Skeletal muscle satellite cell (primary cell): ENCODE measurements at regions not wholly inside any gene's neighbourhood (a gene's known extent, or its start where the extent isn't known, plus 50 kb on each side); places are given as distances from the start of the nearest gene placed in this dataset.

ENCODE experiments used
- H3K27me3 ChIP-seq: 2 replicates; pipeline ENCODE4 v1.7.0; 2013; ENCODE audit warnings: low read length; ENCODE audit not compliant: control insufficient read depth, insufficient read depth
- H3K36me3 ChIP-seq: 2 replicates; pipeline ENCODE4 v1.7.0; 2013; ENCODE audit warnings: mild to moderate bottlenecking, control low read depth, low read length; ENCODE audit not compliant: insufficient read depth
- H3K4me1 ChIP-seq: 2 replicates; pipeline ENCODE4 v1.7.0; 2013; ENCODE audit warnings: low read length; ENCODE audit not compliant: control insufficient read depth, insufficient read depth
- H3K4me2 ChIP-seq: 2 replicates; pipeline ENCODE4 v1.7.0; 2013; ENCODE audit warnings: mild to moderate bottlenecking, low read length
- H3K4me3 ChIP-seq: 2 replicates; pipeline ENCODE4 v1.7.0; 2013; ENCODE audit warnings: low read length
- H3K9ac ChIP-seq: 2 replicates; pipeline ENCODE4 v1.7.0; 2013; ENCODE audit warnings: mild to moderate bottlenecking, low read depth, low read length, moderate library complexity
- H3K9me3 ChIP-seq: replicated peaks from 2 replicates; pipeline ENCODE4 v1.7.0; 2013; ENCODE audit warnings: mild to moderate bottlenecking, control low read depth, low read length

DNA sequence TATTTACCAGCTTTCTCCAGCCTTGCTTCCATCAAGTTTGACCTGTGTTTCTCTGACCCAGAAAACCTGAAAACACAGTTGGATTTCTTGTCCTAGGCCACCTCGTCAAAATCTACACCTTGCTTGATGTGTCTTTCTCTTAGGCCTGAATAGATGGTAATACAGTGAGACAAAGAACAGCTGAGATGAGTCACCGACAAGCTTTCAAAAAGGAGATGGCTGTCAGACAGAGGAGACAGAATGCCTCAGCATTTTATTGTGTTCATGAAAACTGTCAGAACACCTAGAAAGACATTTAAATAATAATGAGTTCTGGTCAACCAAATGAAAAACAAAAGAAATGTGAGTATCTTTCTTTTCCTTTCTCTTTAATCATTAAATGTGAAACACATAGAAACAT, 119.7 kb upstream of the SORCS1 start:
- Histone ChIP-seq H3K27me3 (no peaks in the 10 kb centered on the region), H3K9ac (no peak overlapping the region), H3K4me1 (no peaks in the 10 kb centered on the region), H3K36me3 (no peaks in the 10 kb centered on the region), H3K4me2 (no peak overlapping the region), H3K4me3 (no peak overlapping the region), H3K9me3 (no peaks in the 10 kb centered on the region)

DNA sequence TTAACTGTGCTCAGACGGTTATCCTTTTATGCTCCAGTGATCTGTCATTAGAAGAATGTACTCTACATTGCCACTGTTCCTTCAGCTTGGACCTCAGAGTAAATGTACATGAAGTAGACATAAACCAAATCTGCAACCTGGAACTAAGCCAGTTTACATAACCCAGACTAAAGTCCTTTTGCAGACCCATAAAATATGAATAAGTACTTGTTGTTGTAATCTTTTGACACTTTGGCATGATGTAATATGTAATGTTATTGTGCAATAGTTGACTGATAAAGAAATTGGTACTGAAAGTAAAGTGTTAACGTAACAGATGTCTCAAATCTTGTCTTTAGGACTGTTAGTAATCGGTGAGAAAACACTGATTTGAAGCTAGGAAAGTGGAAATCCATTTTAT, 115.8 kb upstream of the SORCS1 start:
- Histone ChIP-seq H3K4me3 (no peak overlapping the region), H3K9ac (no peak overlapping the region), H3K4me1 (no peaks in the 10 kb centered on the region), H3K27me3 (no peaks in the 10 kb centered on the region), H3K4me2 (no peak overlapping the region), H3K36me3 (no peaks in the 10 kb centered on the region), H3K9me3 (no peaks in the 10 kb centered on the region)

DNA sequence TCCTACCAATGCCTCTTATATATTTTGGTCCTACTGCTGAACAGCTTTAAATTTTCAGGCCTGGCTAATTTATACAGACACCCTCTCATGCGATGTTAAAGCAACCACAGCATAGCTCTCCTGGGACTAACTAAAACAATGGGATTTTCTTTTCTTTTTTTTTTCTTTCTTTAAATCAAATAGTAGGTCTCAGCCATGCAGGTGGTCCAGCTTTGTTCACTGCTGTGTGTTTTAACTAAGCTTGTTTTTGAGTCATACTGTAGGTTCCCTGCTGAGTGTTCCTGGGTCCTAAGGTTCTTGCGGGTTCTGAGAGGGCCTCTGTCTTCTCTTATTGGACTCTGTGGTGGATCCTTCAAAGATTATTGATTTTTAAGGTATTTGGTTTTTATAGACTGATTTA, 113.1 kb upstream of the SORCS1 start:
- H3K4me1 ChIP-seq, result no peaks in the 10 kb centered on the region
- H3K4me3 ChIP-seq, result no peak overlapping the region
- H3K27me3 ChIP-seq, result no peaks in the 10 kb centered on the region
- no peaks in the 10 kb centered on the region for H3K36me3 ChIP-seq
- H3K4me2 ChIP-seq, result no peak overlapping the region
- no peaks in the 10 kb centered on the region for H3K9me3 ChIP-seq
- H3K9ac ChIP-seq, result no peak overlapping the region

DNA sequence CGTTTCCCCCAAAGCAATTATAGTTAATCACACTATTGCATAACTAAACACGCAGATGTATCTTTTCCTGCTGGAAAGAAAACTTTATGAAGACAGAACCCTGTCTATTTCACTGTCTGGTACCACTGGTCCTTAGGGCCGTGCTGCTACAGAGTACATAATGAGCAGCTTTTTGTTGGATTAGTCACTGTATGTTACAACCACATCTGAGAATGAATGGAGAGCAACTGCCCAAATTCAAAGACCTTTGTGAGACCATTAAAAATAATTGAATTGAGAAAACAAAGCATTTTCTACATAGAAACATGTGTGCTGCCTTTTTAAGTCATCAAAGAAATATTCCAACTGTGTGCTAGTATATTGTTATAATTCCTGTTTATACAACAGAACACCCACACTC, 111.3 kb upstream of the SORCS1 start:
- Histone ChIP-seq H3K9ac (no peak overlapping the region), H3K27me3 (no peaks in the 10 kb centered on the region), H3K4me1 (no peaks in the 10 kb centered on the region), H3K4me2 (peak overlapping the region; percentile 58), H3K4me3 (no peak overlapping the region), H3K9me3 (no peaks in the 10 kb centered on the region), H3K36me3 (no peaks in the 10 kb centered on the region)

DNA sequence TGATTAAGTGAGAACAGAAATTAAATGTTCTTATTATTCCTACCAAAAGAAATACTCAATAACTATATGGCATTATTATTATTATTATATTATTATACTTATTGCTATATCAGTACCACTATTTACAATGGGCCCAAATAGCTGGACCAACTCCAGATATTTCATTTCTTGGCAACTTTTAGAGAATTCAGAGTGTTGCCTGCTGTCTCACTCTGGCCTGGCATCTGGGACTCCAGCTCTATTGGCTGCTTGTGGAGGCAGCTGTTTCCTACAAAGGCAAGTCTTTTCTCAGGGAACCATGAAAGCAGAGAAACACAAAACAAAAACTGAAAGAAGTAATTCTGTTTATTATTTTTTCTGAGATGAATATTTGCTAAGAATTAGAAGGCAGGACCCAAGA, 105.1 kb upstream of the SORCS1 start:
- H3K36me3 ChIP-seq, result no peaks in the 10 kb centered on the region
- H3K4me3 ChIP-seq, result no peak overlapping the region
- no peaks in the 10 kb centered on the region for H3K4me1 ChIP-seq
- H3K9me3 ChIP-seq, result no peaks in the 10 kb centered on the region
- no peaks in the 10 kb centered on the region for H3K27me3 ChIP-seq
- no peak overlapping the region for H3K4me2 ChIP-seq
- no peak overlapping the region for H3K9ac ChIP-seq

DNA sequence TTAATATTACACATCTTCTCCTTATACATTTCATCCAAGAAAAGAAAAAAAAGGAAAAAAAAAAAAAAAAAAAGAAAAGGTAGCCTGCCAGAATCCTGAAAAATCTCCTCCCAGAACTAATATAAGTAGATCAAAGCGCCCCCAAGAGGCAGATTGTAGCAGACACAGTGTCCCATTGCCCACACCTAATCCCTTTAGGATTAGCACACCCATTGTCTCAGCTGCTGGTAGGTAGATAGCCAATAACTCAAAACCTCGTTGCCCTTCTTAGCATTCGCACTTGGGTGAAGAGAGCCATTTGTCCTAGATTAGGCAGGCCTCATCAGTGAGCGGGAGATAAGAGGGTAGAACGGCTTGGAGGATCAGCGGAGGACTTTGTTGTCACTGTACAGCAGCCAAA, 100.2 kb upstream of the SORCS1 start:
- H3K4me3 ChIP-seq, result no peak overlapping the region
- no peak overlapping the region for H3K9ac ChIP-seq
- H3K27me3 ChIP-seq, result no peaks in the 10 kb centered on the region
- H3K9me3 ChIP-seq, result no peaks in the 10 kb centered on the region
- no peaks in the 10 kb centered on the region for H3K4me1 ChIP-seq
- no peak overlapping the region for H3K4me2 ChIP-seq
- no peaks in the 10 kb centered on the region for H3K36me3 ChIP-seq

DNA sequence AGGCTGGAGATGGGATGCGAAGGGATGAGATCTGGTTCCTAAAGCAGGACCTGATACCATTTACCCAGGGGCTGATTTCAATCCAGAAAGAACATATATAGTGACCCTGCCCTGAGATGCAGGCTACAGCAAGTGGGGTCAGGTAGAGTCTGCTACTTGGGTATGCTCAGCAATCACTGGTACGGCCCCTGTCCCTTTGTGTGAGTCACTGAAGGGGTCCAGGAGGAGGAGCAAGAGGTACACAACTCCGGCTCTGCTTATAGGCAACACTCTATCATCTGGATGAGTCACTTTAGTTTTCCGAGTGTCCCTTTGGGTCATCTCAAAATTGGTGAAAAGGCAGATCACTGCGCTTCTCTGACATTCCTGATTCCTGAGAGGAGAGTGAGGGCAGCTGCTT, 79.6 kb upstream of the SORCS1 start:
- Histone ChIP-seq H3K4me2 (no peak overlapping the region), H3K4me1 (no peaks in the 10 kb centered on the region), H3K9ac (no peak overlapping the region), H3K27me3 (no peaks in the 10 kb centered on the region), H3K9me3 (no peaks in the 10 kb centered on the region), H3K36me3 (no peaks in the 10 kb centered on the region), H3K4me3 (no peak overlapping the region)

DNA sequence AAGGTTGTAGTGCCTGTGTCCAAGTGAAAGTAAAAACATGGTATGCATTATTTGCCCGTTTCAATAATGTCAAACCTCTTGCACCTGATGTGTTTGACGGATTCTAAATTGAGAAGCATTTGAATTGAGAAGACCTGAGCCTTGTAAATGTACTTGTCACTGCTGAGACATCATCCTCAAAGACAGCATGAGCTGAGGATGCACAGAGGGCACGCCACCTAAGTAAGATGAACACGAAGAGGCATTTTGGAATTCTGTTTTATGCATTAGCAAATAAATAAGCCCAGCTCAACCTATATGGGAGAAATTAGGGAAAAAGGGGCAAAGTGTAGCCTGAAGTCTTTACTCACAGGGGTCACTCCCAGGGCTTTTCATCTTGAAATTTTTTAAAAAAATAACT, 73.8 kb upstream of the SORCS1 start:
- Histone ChIP-seq H3K9me3 (no peaks in the 10 kb centered on the region), H3K4me2 (no peak overlapping the region), H3K4me1 (no peaks in the 10 kb centered on the region), H3K4me3 (no peak overlapping the region), H3K27me3 (no peaks in the 10 kb centered on the region), H3K36me3 (no peaks in the 10 kb centered on the region), H3K9ac (no peak overlapping the region)

DNA sequence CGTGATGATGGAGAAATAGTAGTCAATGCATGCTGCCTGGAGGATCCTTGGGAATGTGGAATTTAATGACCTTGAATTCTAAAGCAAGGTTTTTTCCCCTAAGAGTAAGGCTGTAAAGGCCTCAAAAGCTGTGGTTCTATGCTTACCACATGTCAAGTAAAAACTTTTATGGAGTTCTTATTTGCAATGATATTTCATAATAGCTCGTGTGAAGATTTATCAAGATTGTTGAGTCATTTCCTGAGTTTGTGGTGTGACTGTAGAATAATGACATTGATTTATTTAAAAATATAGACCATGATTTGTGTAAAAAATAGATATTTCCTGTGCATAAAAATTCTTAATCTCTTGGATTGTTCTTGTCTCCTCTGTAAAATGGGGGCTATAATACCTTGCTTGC, 67.5 kb upstream of the SORCS1 start:
- no peak overlapping the region for H3K4me2 ChIP-seq

DNA sequence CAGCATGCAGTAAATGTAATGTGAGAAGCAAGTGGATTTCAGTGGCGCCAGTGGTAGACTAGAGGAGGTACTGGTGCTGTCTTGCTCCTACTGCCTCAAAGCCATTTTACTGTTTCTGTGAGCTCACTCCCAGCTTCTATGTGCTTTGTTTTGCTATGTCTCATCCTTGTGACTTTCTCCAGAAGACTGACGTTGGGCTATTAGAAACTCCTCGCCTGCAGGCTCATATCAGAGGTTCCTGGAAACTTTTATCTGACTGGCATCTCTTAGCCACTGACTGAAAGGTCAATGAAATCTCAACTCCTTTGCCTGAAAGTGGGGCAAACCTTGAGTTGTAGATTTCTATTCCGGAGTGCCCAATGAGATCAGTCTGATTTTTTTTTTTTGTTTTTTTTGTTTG, 66.4 kb upstream of the SORCS1 start:
- no peak overlapping the region for H3K9ac ChIP-seq
- no peaks in the 10 kb centered on the region for H3K27me3 ChIP-seq
- H3K9me3 ChIP-seq, result peaks cover 9% of the 10 kb centered on the region
- H3K4me2 ChIP-seq, result no peak overlapping the region
- no peak overlapping the region for H3K4me3 ChIP-seq
- H3K36me3 ChIP-seq, result no peaks in the 10 kb centered on the region
- H3K4me1 ChIP-seq, result no peaks in the 10 kb centered on the region

More for the DNA sequence above, 67.5 kb upstream of the SORCS1 start:
- H3K27me3 ChIP-seq, result no peaks in the 10 kb centered on the region
- no peaks in the 10 kb centered on the region for H3K4me1 ChIP-seq
- no peaks in the 10 kb centered on the region for H3K36me3 ChIP-seq
- no peak overlapping the region for H3K9ac ChIP-seq
- H3K9me3 ChIP-seq, result peaks cover 9% of the 10 kb centered on the region
- H3K4me3 ChIP-seq, result no peak overlapping the region

DNA sequence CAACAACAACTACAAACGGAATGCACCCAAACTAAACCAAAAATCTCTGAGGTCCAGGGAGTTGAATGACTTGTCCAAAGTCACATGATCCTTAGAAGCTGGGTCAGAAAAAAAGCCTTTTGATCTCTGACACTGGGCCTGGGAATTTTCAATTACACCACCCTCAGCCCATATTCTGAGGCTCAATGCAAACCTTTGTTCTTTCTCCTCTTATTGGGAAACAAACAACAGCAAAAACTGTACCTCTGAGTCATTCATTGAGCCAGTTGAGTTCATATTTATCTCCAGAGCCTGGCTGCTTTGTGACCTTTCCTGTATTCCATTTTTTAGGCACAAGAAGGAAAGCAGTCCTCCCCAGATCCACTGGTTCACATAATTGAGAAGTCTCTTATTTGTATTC, 51.2 kb upstream of the SORCS1 start:
- Histone ChIP-seq H3K4me1 (no peaks in the 10 kb centered on the region), H3K9ac (no peak overlapping the region), H3K4me3 (no peak overlapping the region), H3K27me3 (no peaks in the 10 kb centered on the region), H3K9me3 (no peaks in the 10 kb centered on the region), H3K4me2 (no peak overlapping the region), H3K36me3 (no peaks in the 10 kb centered on the region)
